ENCODE measurements at regions not wholly inside any gene's neighbourhood (a gene's known extent, or its start where the extent isn't known, plus 50 kb on each side); places are given as distances from the start of the nearest gene placed in this dataset.

- no peak for TF ChIP-seq POLR2A (IDR thresholded peaks at IDR 0.05; ENCODE audit: low read depth, low read length)
- no peak for TF ChIP-seq POLR2AphosphoS5 (IDR thresholded peaks at IDR 0.05; ENCODE audit: low read depth, low read length)
Measured at GRCh38 chr20:50244352-50245149, 53.9 kb downstream of the CEBPB start.

All from GM12892 (cell line).